ENCODE measurements at regions not wholly inside any gene's neighbourhood (a gene's known extent, or its start where the extent isn't known, plus 50 kb on each side); places are given as distances from the start of the nearest gene placed in this dataset.

GRCh38 chr9:30235564-30235963, 2148.9 kb upstream of the ACO1 start:
- RAD21 ChIA-PET (ENCODE audit: low non-redundant PET in 1 of 2, low total read pairs in 2 of 2, uncharacterized antibody in 2 of 2, unreplicated experiment in 2 of 2): no interaction called here

GRCh38 chr9:30239878-30240277, 2144.6 kb upstream of the ACO1 start:
- ATAC-seq (no peak), DNase-seq (ENCODE audit: low read depth, low spot score) (no peak)
- H3K4me2 ChIP-seq (ENCODE audit: low read length): no peak overlapping the region
- no peaks in the 10 kb centered on the region for H3K79me2 ChIP-seq (ENCODE audit: insufficient read depth, low read length)
- no peaks in the 10 kb centered on the region for H3K27me3 ChIP-seq (ENCODE audit: insufficient read depth, low read length)
- no peaks in the 10 kb centered on the region for H4K20me1 ChIP-seq (ENCODE audit: insufficient read depth)
- intact Hi-C loops (cut with micrococcal nuclease): no loop called here
- ChIA-PET CTCF (no interaction called here), RAD21 (ENCODE audit: low non-redundant PET in 1 of 2, low total read pairs in 2 of 2, uncharacterized antibody in 2 of 2, unreplicated experiment in 2 of 2) (no interaction called here), POLR2A (no interaction called here)
- H3K9me2 ChIP-seq (ENCODE audit: insufficient read depth): no peaks in the 10 kb centered on the region
- H3K4me3 ChIP-seq (replicated peaks in 1 of 2; ENCODE audit: low read depth in 1 of 2, low read length in 2 of 2): no peak overlapping the region
- no peak overlapping the region for H3K9ac ChIP-seq (ENCODE audit: low read length)
- no peak overlapping the region for H3K27ac ChIP-seq (ENCODE audit: low read depth, low read length)
- no peaks in the 10 kb centered on the region for H3K36me3 ChIP-seq (ENCODE audit: control insufficient read depth in 1 of 2, insufficient read depth in 2 of 2, low read length in 2 of 2)
- no TSS peak for BruUV-seq (replicated peaks)
- TF ChIP-seq REST (IDR thresholded peaks at IDR 0.05; ENCODE audit: low read depth): no peak
- no peak for TF ChIP-seq ZFX (IDR thresholded peaks at IDR 0.05)
- no peak for TF ChIP-seq POLR2A (IDR thresholded peaks at IDR 0.05; ENCODE audit: borderline replicate concordance, extremely low read depth, insufficient read depth, insufficient read length)
- no peak overlapping the region for H2AFZ ChIP-seq (ENCODE audit: low read depth, low read length, poor library complexity, severe bottlenecking)
- no peaks in the 10 kb centered on the region for H3K4me1 ChIP-seq (ENCODE audit: control insufficient read depth in 1 of 2, insufficient read depth in 2 of 2, low read length in 2 of 2)
- no peaks in the 10 kb centered on the region for H3K9me3 ChIP-seq (ENCODE audit: control insufficient read depth in 1 of 2, insufficient read depth in 1 of 2, low read depth in 1 of 2, low read length in 2 of 2)

More at GRCh38 chr9:30235564-30235963, 2148.9 kb upstream of the ACO1 start:
- intact Hi-C loops (cut with micrococcal nuclease): no loop called here
- H4K20me1 ChIP-seq (ENCODE audit: insufficient read depth): no peaks in the 10 kb centered on the region
- no peaks in the 10 kb centered on the region for H3K4me1 ChIP-seq (ENCODE audit: control insufficient read depth in 1 of 2, insufficient read depth in 2 of 2, low read length in 2 of 2)
- BruUV-seq (replicated peaks): no TSS peak
- no peaks in the 10 kb centered on the region for H3K36me3 ChIP-seq (ENCODE audit: control insufficient read depth in 1 of 2, insufficient read depth in 2 of 2, low read length in 2 of 2)
- ATAC-seq (no peak), DNase-seq (ENCODE audit: low read depth, low spot score) (no peak)
- H3K27ac ChIP-seq (ENCODE audit: low read depth, low read length): no peak overlapping the region
- no peak overlapping the region for H3K9ac ChIP-seq (ENCODE audit: low read length)
- TF ChIP-seq ATF3 (IDR thresholded peaks at IDR 0.05): no peak
- no peak for TF ChIP-seq TCF7L2 (IDR thresholded peaks at IDR 0.05; ENCODE audit: borderline replicate concordance, extremely low read depth, insufficient read depth, insufficient read length)
- TF ChIP-seq SIN3A (IDR thresholded peaks at IDR 0.05; ENCODE audit: low read depth): no peak
- CTCF ChIA-PET: no interaction called here
- no peaks in the 10 kb centered on the region for H3K79me2 ChIP-seq (ENCODE audit: insufficient read depth, low read length)
- H3K9me3 ChIP-seq (ENCODE audit: control insufficient read depth in 1 of 2, insufficient read depth in 1 of 2, low read depth in 1 of 2, low read length in 2 of 2): no peaks in the 10 kb centered on the region; a peak in 1 of 4 replicates
- no peak overlapping the region for H3K4me2 ChIP-seq (ENCODE audit: low read length)
- no peak overlapping the region for H3K4me3 ChIP-seq (replicated peaks in 1 of 2; ENCODE audit: low read depth in 1 of 2, low read length in 2 of 2)
- no peaks in the 10 kb centered on the region for H3K27me3 ChIP-seq (ENCODE audit: insufficient read depth, low read length)
- no peaks in the 10 kb centered on the region for H3K9me2 ChIP-seq (ENCODE audit: insufficient read depth)
- H2AFZ ChIP-seq (ENCODE audit: low read depth, low read length, poor library complexity, severe bottlenecking): no peak overlapping the region
- POLR2A ChIA-PET: no interaction called here
